IPS-18a (cell line): ENCODE measurements at regions not wholly inside any gene's neighbourhood (a gene's known extent, or its start where the extent isn't known, plus 50 kb on each side); places are given as distances from the start of the nearest gene placed in this dataset.

Experiments
- H3K27ac ChIP-seq: one replicate; pipeline ENCODE4 v1.5.1; 2013; ENCODE audit warnings: low read length
- H3K27me3 ChIP-seq: one replicate; pipeline ENCODE4 v1.6.1; 2013; ENCODE audit warnings: mild to moderate bottlenecking, low read length; ENCODE audit not compliant: control insufficient read depth, insufficient read depth
- H3K36me3 ChIP-seq: one replicate; pipeline ENCODE4 v1.6.1; 2013; ENCODE audit warnings: low read depth, low read length; ENCODE audit not compliant: control insufficient read depth
- H3K4me1 ChIP-seq: one replicate; pipeline ENCODE4 v1.6.1; 2013; ENCODE audit warnings: low read depth, low read length; ENCODE audit not compliant: control insufficient read depth
- H3K4me3 ChIP-seq: one replicate; pipeline ENCODE4 v1.5.1; 2013; ENCODE audit warnings: low read length
- H3K9ac ChIP-seq: one replicate; pipeline ENCODE4 v1.6.1; 2013; ENCODE audit warnings: mild to moderate bottlenecking, low read length, moderate library complexity
- H3K9me3 ChIP-seq: one replicate; pipeline ENCODE4 v1.6.1; 2013; ENCODE audit warnings: low read depth, low read length; ENCODE audit not compliant: control insufficient read depth

DNA sequence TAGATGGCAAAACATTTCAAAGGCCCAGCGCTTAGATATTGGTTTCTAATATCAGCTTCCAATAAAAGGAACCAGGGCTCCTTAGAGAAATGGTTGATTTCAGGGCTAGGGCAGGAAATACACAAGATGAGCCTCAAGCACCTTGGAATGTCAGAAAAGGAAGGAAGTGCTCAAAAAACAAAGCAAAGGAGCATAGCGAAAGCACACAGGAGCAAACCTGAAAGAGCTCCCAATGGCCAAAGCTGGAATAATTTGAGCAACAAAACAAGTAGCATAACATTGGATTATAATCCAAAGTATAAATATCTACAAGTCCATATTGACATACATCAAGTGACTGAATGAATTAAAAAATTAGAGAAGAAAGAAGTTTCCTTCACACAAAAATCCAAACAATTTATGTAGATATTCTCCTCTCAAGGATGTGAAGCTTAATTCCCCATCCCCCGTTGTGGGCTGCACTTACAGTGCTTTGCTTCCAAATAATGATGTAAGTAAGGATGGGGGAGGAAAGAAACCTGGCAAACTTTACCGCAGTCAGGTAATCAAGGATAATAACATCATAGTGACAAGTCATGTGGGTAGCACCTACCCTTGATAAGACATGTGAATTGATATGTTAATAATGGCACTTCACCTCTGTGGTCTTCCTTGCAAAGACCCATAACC is 132.9 kb upstream of the DST start:
- Histone ChIP-seq H3K36me3 (no peaks in the 10 kb centered on the region), H3K9me3 (no peaks in the 10 kb centered on the region), H3K9ac (peak overlapping the region; percentile 11), H3K27ac (peak overlapping the region; percentile 76), H3K4me1 (peaks cover 33% of the 10 kb centered on the region), H3K27me3 (no peaks in the 10 kb centered on the region), H3K4me3 (peak overlapping the region; percentile 34)

DNA sequence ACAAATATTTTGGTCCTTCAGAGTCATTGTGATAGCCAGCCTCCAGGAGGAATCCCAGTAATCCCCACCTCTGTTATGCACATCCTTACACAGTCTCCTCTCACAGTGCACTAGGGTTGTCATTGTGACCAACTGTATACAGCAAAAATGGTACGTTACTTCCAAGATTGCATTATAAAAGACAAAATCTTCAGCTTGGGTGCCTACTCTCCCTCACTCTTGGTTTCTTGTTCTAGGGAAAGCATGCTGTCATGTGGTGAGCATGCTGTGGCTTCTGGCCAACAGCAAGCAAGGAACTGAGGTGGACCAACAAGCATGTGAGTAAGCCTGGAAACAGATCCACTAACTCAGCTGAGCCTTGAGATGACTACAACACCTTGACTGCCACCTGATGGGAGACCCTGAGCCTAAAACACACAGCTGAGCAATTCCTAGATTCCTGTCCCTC is 130.1 kb upstream of the DST start:
- Histone ChIP-seq H3K27ac (peak overlapping the region; percentile 52), H3K4me3 (no peak overlapping the region), H3K27me3 (no peaks in the 10 kb centered on the region), H3K36me3 (no peaks in the 10 kb centered on the region), H3K9me3 (no peaks in the 10 kb centered on the region), H3K9ac (no peak overlapping the region), H3K4me1 (peaks cover 33% of the 10 kb centered on the region)

DNA sequence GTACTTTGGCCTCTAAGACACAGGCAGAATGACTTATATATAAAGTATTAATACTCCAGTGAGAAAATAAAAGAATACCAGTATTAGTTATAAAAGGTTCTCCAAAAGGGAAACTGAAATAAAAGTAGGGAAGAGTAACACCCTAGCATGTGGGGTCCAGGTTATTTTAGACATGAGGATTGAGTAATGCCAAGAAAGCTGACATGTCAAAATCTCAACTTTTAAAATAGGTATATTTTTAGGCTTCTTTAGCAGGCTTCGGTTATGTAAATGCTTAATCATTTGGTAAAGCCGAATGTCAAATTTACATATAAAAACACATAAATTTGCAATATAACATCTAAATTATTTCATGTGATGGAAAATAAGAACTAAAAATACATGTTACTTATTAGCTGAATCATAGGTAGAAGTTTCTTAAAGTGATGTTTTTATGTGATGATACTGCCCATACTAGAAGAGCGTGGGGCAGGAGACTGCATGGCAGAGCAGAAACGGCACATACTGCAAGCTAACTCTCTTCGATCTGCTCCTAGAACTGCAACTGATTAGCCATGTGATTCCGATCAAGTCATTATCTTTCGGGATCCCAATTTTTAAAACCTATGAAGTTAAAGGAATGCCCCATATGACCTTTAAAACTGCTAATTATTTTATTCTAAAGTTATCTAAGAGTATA is 129.4 kb upstream of the DST start:
- H3K36me3 ChIP-seq, result no peaks in the 10 kb centered on the region
- no peaks in the 10 kb centered on the region for H3K9me3 ChIP-seq
- H3K4me1 ChIP-seq, result peaks cover 29% of the 10 kb centered on the region
- H3K9ac ChIP-seq, result no peak overlapping the region
- H3K27ac ChIP-seq, result no peak overlapping the region
- no peak overlapping the region for H3K4me3 ChIP-seq
- no peaks in the 10 kb centered on the region for H3K27me3 ChIP-seq

DNA sequence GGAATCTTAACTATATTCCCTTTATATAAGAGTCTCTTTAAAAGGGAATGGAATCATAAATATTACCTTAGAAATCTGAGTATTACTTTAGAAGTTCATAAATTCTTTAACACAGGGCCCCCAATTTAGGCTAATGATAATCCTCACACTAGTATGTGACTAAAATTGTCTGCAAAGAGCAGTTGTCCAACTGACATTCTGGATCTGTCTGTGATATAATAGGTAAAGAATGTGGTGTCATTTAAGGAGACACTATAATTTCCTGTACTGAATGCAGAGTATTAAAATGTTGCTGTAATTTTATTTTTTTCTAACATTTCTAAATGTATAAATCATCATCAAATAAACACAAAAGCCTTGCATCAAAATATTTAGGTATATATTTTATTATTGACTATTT is 128.5 kb upstream of the DST start:
- Histone ChIP-seq H3K27me3 (no peaks in the 10 kb centered on the region), H3K9me3 (no peaks in the 10 kb centered on the region), H3K36me3 (no peaks in the 10 kb centered on the region), H3K4me3 (no peak overlapping the region), H3K27ac (no peak overlapping the region), H3K4me1 (peaks cover 23% of the 10 kb centered on the region), H3K9ac (no peak overlapping the region)

DNA sequence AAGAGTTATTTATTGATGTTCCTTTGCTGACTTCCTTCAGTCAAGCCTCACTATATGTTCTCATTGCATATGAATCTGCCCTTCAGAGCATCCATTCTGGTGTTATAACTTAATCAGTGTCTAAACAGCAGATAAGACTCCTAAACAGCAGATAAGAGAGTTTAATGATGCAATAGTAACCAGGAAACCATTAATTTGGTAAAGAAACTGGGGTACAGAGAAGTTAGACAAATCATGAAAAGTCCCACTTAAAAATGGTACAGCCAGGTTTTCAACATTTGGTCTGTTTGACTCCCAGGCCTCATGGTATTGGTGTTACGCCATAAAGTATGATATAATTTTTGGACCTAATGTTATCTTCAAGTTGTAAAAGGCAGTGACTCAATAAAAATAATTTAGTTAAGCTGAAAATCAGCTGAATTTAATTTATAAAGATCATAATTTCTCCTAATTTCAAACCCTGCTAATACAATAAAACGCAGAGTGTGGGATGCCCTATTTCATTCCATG is 127.4 kb upstream of the DST start:
- H3K9me3 ChIP-seq, result no peaks in the 10 kb centered on the region
- no peak overlapping the region for H3K27ac ChIP-seq
- no peak overlapping the region for H3K4me3 ChIP-seq
- H3K36me3 ChIP-seq, result no peaks in the 10 kb centered on the region
- H3K9ac ChIP-seq, result no peak overlapping the region
- no peaks in the 10 kb centered on the region for H3K27me3 ChIP-seq
- H3K4me1 ChIP-seq, result peaks cover 15% of the 10 kb centered on the region

DNA sequence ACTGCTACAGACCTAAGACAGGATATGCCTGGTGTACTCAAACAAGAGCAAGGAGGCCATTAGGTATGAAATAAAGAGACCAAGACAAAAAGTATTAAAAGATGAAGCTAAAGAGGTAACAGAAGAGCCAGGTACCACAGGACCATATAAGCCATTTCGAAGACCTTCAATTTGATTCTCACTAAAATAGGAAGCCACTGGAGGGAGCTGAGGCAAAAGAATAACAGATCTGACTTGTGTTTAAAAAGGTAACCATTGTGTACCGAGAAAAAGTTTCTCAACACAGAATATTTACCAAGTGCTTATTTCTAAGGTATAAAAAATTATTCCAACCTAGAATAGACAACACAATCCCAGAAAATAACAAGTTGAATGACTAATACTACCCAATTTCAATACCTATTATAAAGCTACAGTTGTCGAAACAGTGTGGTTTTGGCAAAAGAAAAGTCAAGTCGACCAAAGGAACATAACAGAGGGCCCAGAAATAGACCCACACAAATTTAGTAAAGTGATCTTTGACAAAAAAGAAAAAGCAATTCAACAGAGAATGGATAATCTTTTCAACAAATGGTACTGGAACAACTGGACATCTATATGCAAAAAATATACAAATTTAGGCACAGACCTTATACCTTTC is 125.3 kb upstream of the DST start:
- Histone ChIP-seq H3K27ac (no peak overlapping the region), H3K27me3 (no peaks in the 10 kb centered on the region), H3K36me3 (no peaks in the 10 kb centered on the region), H3K9me3 (no peaks in the 10 kb centered on the region), H3K4me1 (peaks cover 11% of the 10 kb centered on the region), H3K9ac (no peak overlapping the region), H3K4me3 (no peak overlapping the region)

DNA sequence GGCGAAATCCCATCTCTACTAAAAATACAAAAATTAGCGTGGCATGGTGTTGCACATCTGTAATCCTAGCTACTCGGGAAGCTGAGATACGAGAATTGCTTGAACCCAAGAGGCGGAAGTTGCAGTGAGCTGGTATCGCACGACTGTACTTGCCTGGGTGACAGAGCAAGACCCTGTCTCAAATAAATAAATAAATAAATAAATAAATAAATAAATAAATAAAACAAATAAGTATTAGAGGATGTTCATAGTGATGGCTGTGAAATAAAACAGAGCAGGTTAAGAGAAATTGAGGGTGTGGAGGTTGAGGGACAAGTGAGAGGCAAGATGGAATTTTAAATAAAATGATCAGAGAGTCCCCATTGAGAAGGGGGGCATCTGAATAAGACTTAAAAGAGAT is 124.7 kb upstream of the DST start:
- no peak overlapping the region for H3K27ac ChIP-seq
- no peaks in the 10 kb centered on the region for H3K36me3 ChIP-seq
- H3K9me3 ChIP-seq, result no peaks in the 10 kb centered on the region
- no peaks in the 10 kb centered on the region for H3K27me3 ChIP-seq
- no peak overlapping the region for H3K9ac ChIP-seq
- H3K4me3 ChIP-seq, result no peak overlapping the region
- peaks cover 6% of the 10 kb centered on the region for H3K4me1 ChIP-seq

DNA sequence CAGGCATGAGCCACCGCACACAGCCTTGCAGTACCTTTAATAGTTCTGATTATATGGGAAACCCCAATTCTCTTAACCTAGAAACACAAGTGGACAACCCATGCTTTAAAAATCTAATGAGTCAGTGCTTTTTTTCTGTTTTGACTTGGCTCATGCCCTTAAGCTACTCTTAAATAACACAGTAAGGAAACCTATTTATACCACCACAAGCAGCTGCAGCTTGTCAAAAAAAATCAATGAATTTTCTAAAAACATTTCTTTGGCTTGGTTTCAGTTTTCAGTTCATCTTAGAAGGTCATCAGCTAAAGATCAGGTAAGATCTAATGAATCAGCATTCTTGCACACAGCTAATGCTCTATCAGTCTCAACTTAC is 124.1 kb upstream of the DST start:
- H3K27ac ChIP-seq, result no peak overlapping the region

DNA sequence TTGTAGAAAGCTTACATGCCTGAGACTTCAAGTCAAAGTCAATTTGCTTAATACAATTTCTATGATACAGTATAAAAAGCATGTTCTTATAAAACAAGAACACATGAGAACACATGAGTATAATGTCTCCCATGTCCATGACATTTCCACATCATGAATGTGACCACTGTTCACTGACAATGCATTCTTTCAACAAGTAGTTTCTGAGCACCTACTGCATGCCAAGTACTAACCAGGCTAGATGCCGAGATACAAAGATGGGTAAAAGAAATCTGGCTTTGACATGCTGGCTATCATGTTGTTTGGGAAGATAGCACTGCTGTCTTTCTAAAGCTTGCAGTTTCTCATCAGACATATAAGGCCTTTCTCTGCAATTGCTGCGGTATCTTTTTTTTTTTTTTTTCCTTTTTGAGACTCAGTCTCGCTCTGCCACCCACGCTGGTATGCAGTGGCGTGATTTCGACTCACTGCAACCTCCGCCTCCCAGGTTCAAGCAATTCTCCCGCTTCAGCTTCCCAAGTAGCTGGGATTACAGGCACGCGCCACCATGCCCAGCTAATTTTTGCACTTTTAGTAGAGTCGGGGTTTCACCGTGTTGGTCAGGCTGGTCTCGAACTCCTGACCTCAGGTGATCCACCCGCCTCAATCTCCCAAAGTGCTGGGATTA is 123.6 kb upstream of the DST start:
- Histone ChIP-seq H3K4me1 (peaks cover 4% of the 10 kb centered on the region), H3K4me3 (no peak overlapping the region), H3K27me3 (no peaks in the 10 kb centered on the region), H3K9me3 (no peaks in the 10 kb centered on the region), H3K36me3 (no peaks in the 10 kb centered on the region), H3K9ac (no peak overlapping the region), H3K27ac (no peak overlapping the region)

More for the DNA sequence above, 124.1 kb upstream of the DST start:
- Histone ChIP-seq H3K9me3 (no peaks in the 10 kb centered on the region), H3K4me1 (peaks cover 4% of the 10 kb centered on the region), H3K36me3 (no peaks in the 10 kb centered on the region), H3K27me3 (no peaks in the 10 kb centered on the region), H3K4me3 (no peak overlapping the region), H3K9ac (no peak overlapping the region)

DNA sequence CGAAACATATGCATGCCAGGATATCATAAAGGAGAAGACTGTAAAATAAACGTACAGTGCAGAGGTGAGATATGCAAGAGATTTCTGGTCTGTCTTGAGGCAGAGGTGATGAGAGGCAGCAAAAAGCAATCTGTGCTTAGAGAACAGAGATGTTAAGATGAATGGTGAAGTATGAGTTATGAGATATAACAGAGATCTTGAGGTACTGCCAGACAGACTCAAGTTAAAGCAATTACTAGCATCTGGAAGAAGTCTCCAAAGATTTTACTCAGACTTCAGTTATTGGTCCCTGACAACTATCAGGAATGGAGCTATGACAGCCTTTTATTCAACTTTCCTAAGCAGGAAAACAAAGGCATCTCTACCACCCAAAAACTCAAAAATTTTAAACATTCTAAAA is 122.8 kb upstream of the DST start:
- Histone ChIP-seq H3K4me3 (no peak overlapping the region), H3K27me3 (no peaks in the 10 kb centered on the region), H3K9me3 (no peaks in the 10 kb centered on the region), H3K27ac (no peak overlapping the region), H3K4me1 (peaks cover 4% of the 10 kb centered on the region), H3K9ac (no peak overlapping the region), H3K36me3 (no peaks in the 10 kb centered on the region)

DNA sequence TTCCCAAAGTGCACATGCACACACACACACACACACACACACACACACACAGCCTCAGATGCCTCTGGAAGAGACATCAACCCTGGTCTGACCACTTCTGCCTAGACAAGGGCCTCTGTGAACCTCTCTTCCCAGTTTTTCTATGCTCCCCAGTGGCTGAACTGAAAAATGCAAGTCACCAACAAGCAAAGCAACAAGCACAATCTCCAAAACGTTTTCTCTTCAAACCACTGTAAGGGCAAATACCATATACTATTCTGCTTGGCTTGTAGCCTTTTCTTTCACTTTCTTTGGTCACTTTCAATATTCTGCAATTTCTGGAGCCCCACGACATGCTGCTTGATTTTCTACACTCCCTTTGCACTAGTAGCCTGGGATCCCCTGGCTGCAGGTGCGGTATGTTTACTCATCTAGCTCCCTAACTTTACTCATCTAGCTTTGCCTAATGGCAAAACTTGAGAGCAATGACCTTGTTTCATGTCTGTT is 121.4 kb upstream of the DST start:
- no peak overlapping the region for H3K9ac ChIP-seq

More for the DNA sequence above, 121.4 kb upstream of the DST start:
- Histone ChIP-seq H3K36me3 (no peaks in the 10 kb centered on the region), H3K4me3 (no peak overlapping the region), H3K27ac (no peak overlapping the region), H3K27me3 (no peaks in the 10 kb centered on the region), H3K9me3 (no peaks in the 10 kb centered on the region), H3K4me1 (peaks cover 17% of the 10 kb centered on the region)
